ENCODE measurements at regions not wholly inside any gene's neighbourhood (a gene's known extent, or its start where the extent isn't known, plus 50 kb on each side); places are given as distances from the start of the nearest gene placed in this dataset.

- H3K4me3 Mint-ChIP-seq, result no peak overlapping the region
- no peak overlapping the region for H3K27ac Mint-ChIP-seq
- intact Hi-C loops (cut with micrococcal nuclease), result no loop called here
- H3K36me3 ChIP-seq (replicated peaks in 1 of 2; ENCODE audit: control insufficient read depth in 1 of 2, insufficient read depth in 2 of 2, low read length in 2 of 2), result no peaks in the 10 kb centered on the region
- no peak overlapping the region for H3K4me3 ChIP-seq (replicated peaks in 1 of 3; ENCODE audit: low read depth in 2 of 3, low read length in 3 of 3)
- no peaks in the 10 kb centered on the region for H3K27me3 Mint-ChIP-seq (ENCODE audit: low read depth in 3 of 3)
- no peaks in the 10 kb centered on the region for H3K4me1 Mint-ChIP-seq
- H3K79me2 ChIP-seq (ENCODE audit: insufficient read depth, low read length), result no peaks in the 10 kb centered on the region
- no peak overlapping the region for H2AFZ ChIP-seq (ENCODE audit: insufficient read depth, low read depth, low read length, poor library complexity, severe bottlenecking)
- no peaks in the 10 kb centered on the region for H3K9me3 ChIP-seq (replicated peaks in 1 of 2; ENCODE audit: control insufficient read depth in 1 of 2, insufficient read depth in 1 of 2, low read length in 2 of 2)
- H3K27ac ChIP-seq (ENCODE audit: low read depth in 1 of 2, low read length in 2 of 2), result no peak overlapping the region
- no peaks in the 10 kb centered on the region for H4K20me1 ChIP-seq (ENCODE audit: insufficient read depth, low read length)
- DNase-seq, result no peak
- no peaks in the 10 kb centered on the region for H3K9me3 Mint-ChIP-seq
- TF ChIP-seq, protein P1, sequence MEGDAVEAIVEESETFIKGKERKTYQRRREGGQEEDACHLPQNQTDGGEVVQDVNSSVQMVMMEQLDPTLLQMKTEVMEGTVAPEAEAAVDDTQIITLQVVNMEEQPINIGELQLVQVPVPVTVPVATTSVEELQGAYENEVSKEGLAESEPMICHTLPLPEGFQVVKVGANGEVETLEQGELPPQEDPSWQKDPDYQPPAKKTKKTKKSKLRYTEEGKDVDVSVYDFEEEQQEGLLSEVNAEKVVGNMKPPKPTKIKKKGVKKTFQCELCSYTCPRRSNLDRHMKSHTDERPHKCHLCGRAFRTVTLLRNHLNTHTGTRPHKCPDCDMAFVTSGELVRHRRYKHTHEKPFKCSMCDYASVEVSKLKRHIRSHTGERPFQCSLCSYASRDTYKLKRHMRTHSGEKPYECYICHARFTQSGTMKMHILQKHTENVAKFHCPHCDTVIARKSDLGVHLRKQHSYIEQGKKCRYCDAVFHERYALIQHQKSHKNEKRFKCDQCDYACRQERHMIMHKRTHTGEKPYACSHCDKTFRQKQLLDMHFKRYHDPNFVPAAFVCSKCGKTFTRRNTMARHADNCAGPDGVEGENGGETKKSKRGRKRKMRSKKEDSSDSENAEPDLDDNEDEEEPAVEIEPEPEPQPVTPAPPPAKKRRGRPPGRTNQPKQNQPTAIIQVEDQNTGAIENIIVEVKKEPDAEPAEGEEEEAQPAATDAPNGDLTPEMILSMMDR (IDR thresholded peaks at IDR 0.05), result no peak
- H3K36me3 Mint-ChIP-seq, result no peaks in the 10 kb centered on the region
- H3K27me3 ChIP-seq (ENCODE audit: control insufficient read depth in 2 of 2, insufficient read depth in 2 of 2, low read length in 2 of 2), result no peaks in the 10 kb centered on the region
- WGBS (ENCODE audit: insufficient coverage), result no CpG with 5 or more reads among the region's 3 CpGs
- H3K4me1 ChIP-seq (ENCODE audit: control insufficient read depth in 1 of 2, insufficient read depth in 2 of 2, low read length in 2 of 2), result no peaks in the 10 kb centered on the region
- no peak overlapping the region for H3K9ac ChIP-seq (ENCODE audit: insufficient read depth, low read length, poor library complexity, severe bottlenecking)
- H3K4me2 ChIP-seq (replicated peaks; ENCODE audit: extremely low read depth, low read length, poor library complexity, severe bottlenecking), result no peak overlapping the region
Measured at GRCh38 chr7:49487830-49488140, 285.7 kb upstream of the VWC2 start.

DNA sequence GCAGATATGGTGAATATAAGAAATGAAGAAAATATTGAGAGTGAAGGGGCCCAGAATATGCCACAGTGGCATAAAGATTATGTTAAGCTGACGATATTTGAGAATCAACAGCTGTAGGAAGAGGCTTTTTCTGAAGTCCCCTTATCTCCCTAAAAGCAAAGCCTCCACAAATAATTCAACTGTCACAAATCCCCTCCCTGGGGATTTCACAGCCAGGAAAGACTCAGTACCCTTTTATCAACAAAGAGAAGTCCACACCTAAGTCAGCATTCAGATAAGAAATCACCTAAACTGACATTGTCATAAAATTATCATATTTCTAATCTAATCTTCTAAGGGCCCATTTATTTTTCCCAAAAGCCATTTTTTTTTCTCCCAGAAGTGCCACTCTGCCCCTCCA lies 284.9 kb upstream of the VWC2 start:
- TF ChIP-seq, protein P1 (IDR thresholded peaks at IDR 0.05), result no peak
- Mint-ChIP-seq H3K4me3 (no peak overlapping the region), H3K4me1 (no peaks in the 10 kb centered on the region), H3K9me3 (no peaks in the 10 kb centered on the region), H3K36me3 (no peaks in the 10 kb centered on the region), H3K27ac (no peak overlapping the region), H3K27me3 (ENCODE audit: low read depth in 3 of 3) (no peaks in the 10 kb centered on the region)
- H3K27ac ChIP-seq (ENCODE audit: low read depth in 1 of 2, low read length in 2 of 2), result no peak overlapping the region
- intact Hi-C loops (cut with micrococcal nuclease), result no loop called here
- H3K4me1 ChIP-seq (ENCODE audit: control insufficient read depth in 1 of 2, insufficient read depth in 2 of 2, low read length in 2 of 2), result no peaks in the 10 kb centered on the region
- no peaks in the 10 kb centered on the region for H3K9me3 ChIP-seq (replicated peaks in 1 of 2; ENCODE audit: control insufficient read depth in 1 of 2, insufficient read depth in 1 of 2, low read length in 2 of 2)
- no peaks in the 10 kb centered on the region for H3K79me2 ChIP-seq (ENCODE audit: insufficient read depth, low read length)
- no peak overlapping the region for H3K9ac ChIP-seq (ENCODE audit: insufficient read depth, low read length, poor library complexity, severe bottlenecking)
- DNase-seq, result no peak
- no peak overlapping the region for H3K4me3 ChIP-seq (replicated peaks in 1 of 3; ENCODE audit: low read depth in 2 of 3, low read length in 3 of 3)
- WGBS (ENCODE audit: insufficient coverage), result no CpG with 5 or more reads among the region's 1 CpG
- H3K4me2 ChIP-seq (replicated peaks; ENCODE audit: extremely low read depth, low read length, poor library complexity, severe bottlenecking), result no peak overlapping the region
- no peaks in the 10 kb centered on the region for H3K27me3 ChIP-seq (ENCODE audit: control insufficient read depth in 2 of 2, insufficient read depth in 2 of 2, low read length in 2 of 2)
- no peaks in the 10 kb centered on the region for H3K36me3 ChIP-seq (replicated peaks in 1 of 2; ENCODE audit: control insufficient read depth in 1 of 2, insufficient read depth in 2 of 2, low read length in 2 of 2)
- H2AFZ ChIP-seq (ENCODE audit: insufficient read depth, low read depth, low read length, poor library complexity, severe bottlenecking), result no peak overlapping the region
- H4K20me1 ChIP-seq (ENCODE audit: insufficient read depth, low read length), result no peaks in the 10 kb centered on the region
